GM12878 (cell line): ENCODE measurements at regions not wholly inside any gene's neighbourhood (a gene's known extent, or its start where the extent isn't known, plus 50 kb on each side); places are given as distances from the start of the nearest gene placed in this dataset.

Experiments used
- ATAC-seq: fragments of 200-7000 bp; cut with Tn5 transposase; 3 replicates; pipeline ENCODE4 v1.9.1; 2020; ENCODE audit warnings: mild to moderate bottlenecking, moderate library complexity
- BruUV-seq: library from RNA; stranded (reverse); fragments of 400-500 nt; replicated peaks from 2 replicates; lab custom pipeline; 2021; lab: Mats Ljungman, UMichigan
- CTCF ChIA-PET: fragments of 300-600 bp; sonication (Branson Sonifier 250); formaldehyde crosslinking; extraction: SDS; loops from one replicate; lab custom pipeline; 2021; ENCODE audit warnings: inconsistent platforms; lab: Yijun Ruan, JAX
- POLR2A ChIA-PET: fragments of 350-600 bp; formaldehyde crosslinking; extraction: SDS; loops from one replicate; lab custom pipeline; 2021; ENCODE audit warnings: inconsistent platforms; lab: Charles Lee
- RAD21 ChIA-PET: fragments of 300-600 bp; sonication (Branson Sonifier 250); formaldehyde crosslinking; loops from one replicate; lab custom pipeline; 2023; ENCODE audit warnings: antibody characterized with exemption; ENCODE audit not compliant: unreplicated experiment; lab: Charles Lee
- SMC1A ChIA-PET: fragments of 300-600 bp; sonication (Branson Sonifier 250); formaldehyde crosslinking; loops from one replicate; lab custom pipeline; 2023; ENCODE audit not compliant: unreplicated experiment, uncharacterized antibody; lab: Charles Lee
- DNase-seq: peaks from one replicate; pipeline ENCODE4 v3.0.0-alpha.2; 2011; ENCODE audit warnings: low read depth, low spot score
- FAIRE-seq: peaks from 3 replicates; lab custom pipeline; 2011; peaks lifted over from hg19 to GRCh38; lab: Jason Lieb, UNC
- H2AFZ ChIP-seq: 2 replicates; pipeline ENCODE4 v1.6.0; 2011; ENCODE audit warnings: low read depth, low read length, control low read depth; ENCODE audit not compliant: control insufficient read depth
- H3K27ac ChIP-seq: 2 replicates; pipeline ENCODE4 v1.5.1; 2011; ENCODE audit warnings: control low read depth; ENCODE audit not compliant: control insufficient read depth, insufficient read depth
- H3K27me3 ChIP-seq, 2 experiments: replicated peaks in 1 of 2; 2 replicates each; pipeline versions ENCODE4 v1.6.0 to v1.6.1; 2011; ENCODE audit warnings: low read length in 1 of 2; ENCODE audit not compliant: control insufficient read depth in 2 of 2, insufficient read depth in 2 of 2
- H3K36me3 ChIP-seq, 2 experiments: 2 replicates each; pipeline ENCODE4 v1.5.1; 2011; ENCODE audit warnings: low read length in 1 of 2; ENCODE audit not compliant: control insufficient read depth in 2 of 2, insufficient read depth in 2 of 2
- H3K4me1 ChIP-seq: 2 replicates; pipeline ENCODE4 v1.6.1; 2011; ENCODE audit warnings: mild to moderate bottlenecking, low read length, moderate library complexity, mixed read lengths; ENCODE audit not compliant: control insufficient read depth, insufficient read depth
- H3K4me2 ChIP-seq: 2 replicates; pipeline ENCODE4 v1.6.0; 2011; ENCODE audit warnings: control low read depth; ENCODE audit not compliant: control insufficient read depth, insufficient read depth
- H3K4me3 ChIP-seq: fragments of 200-600 bp; sonication (generic); 2 replicates; pipeline ENCODE4 v1.5.1; 2016
- H3K79me2 ChIP-seq: 2 replicates; pipeline ENCODE4 v1.6.0; 2011; ENCODE audit warnings: low read length; ENCODE audit not compliant: control insufficient read depth, insufficient read depth
- H3K9ac ChIP-seq: 2 replicates; pipeline ENCODE4 v1.8.0; 2011; ENCODE audit warnings: low read length, control low read depth, mixed read lengths; ENCODE audit not compliant: control insufficient read depth, insufficient read depth
- H3K9me3 ChIP-seq: replicated peaks from 3 replicates; pipeline ENCODE4 v1.5.1; 2011; ENCODE audit warnings: mild to moderate bottlenecking, low read length; ENCODE audit not compliant: control insufficient read depth, insufficient read depth
- H4K20me1 ChIP-seq: 2 replicates; pipeline ENCODE4 v1.6.0; 2011; ENCODE audit not compliant: control insufficient read depth, insufficient read depth
- ATF7 ChIP-seq: fragments of 450-650 bp; IDR thresholded peaks from 2 replicates; pipeline ENCODE4 v1.6.1; 2016; ENCODE audit warnings: low read depth, mild to moderate bottlenecking
- BRCA1 ChIP-seq: IDR thresholded peaks from 2 replicates; pipeline ENCODE4 v1.6.1; 2011; ENCODE audit warnings: low read depth, low read length, improper control_type of control experiment
- HCFC1 ChIP-seq: fragments of 150-350 bp; IDR thresholded peaks from 2 replicates; pipeline ENCODE4 v1.6.1; 2014; ENCODE audit warnings: low read length
- MYC ChIP-seq: IDR thresholded peaks from 2 replicates; pipeline ENCODE4 v1.6.1; 2011; ENCODE audit warnings: mild to moderate bottlenecking, low read length, moderate library complexity, inconsistent platforms; ENCODE audit not compliant: insufficient read depth, insufficient replicate concordance, insufficient read length, severe bottlenecking
- RAD21 ChIP-seq: IDR thresholded peaks from 2 replicates; pipeline ENCODE4 v1.6.1; 2011; ENCODE audit warnings: mild to moderate bottlenecking, low read depth, low read length, moderate library complexity; ENCODE audit not compliant: insufficient read depth
- RB1 ChIP-seq: fragments of 450-650 bp; formaldehyde crosslinking; IDR thresholded peaks from 2 replicates; pipeline ENCODE4 v1.6.1; 2017; ENCODE audit warnings: mild to moderate bottlenecking, borderline replicate concordance
- RCOR1 ChIP-seq: conservative IDR thresholded peaks from 2 replicates; pipeline ENCODE4 v1.6.1; 2012; ENCODE audit warnings: low read depth, low read length, improper control_type of control experiment
- RFX5 ChIP-seq: IDR thresholded peaks from 2 replicates; pipeline ENCODE4 v1.6.1; 2011; ENCODE audit warnings: low read depth, low read length, improper control_type of control experiment
- SIX5 ChIP-seq: IDR thresholded peaks from 2 replicates; pipeline ENCODE4 v1.6.1; 2011; ENCODE audit warnings: mild to moderate bottlenecking, low read depth, low read length, moderate library complexity; ENCODE audit not compliant: severe bottlenecking
- SRF ChIP-seq, 2 experiments: IDR thresholded peaks; 2 replicates each; pipeline ENCODE4 v1.6.1; 2011; ENCODE audit warnings: low read depth in 2 of 2, low read length in 2 of 2, mild to moderate bottlenecking in 1 of 2, moderate library complexity in 1 of 2
- SUPT20H ChIP-seq: IDR thresholded peaks from 2 replicates; pipeline ENCODE4 v1.6.1; 2011; ENCODE audit warnings: low read depth, mild to moderate bottlenecking, low read length, moderate library complexity, borderline replicate concordance; ENCODE audit not compliant: control insufficient read depth
- WGBS: methylation state at CpG from one replicate; pipeline ENCODE4 v1.1.6; 2016; ENCODE audit warnings: low lambda C conversion rate; ENCODE audit not compliant: insufficient replicate concordance, insufficient coverage; ENCODE audit errors: missing lambda C conversion rate; 5-methylcytosine and 5-hydroxymethylcytosine counted together
- in situ Hi-C: fragments of 300-500 bp; cut with MboI; formaldehyde crosslinking; loops from 9 replicates; pipeline ENCODE4 v1.14.3; 2018; ENCODE audit warnings: mixed read lengths
- intact Hi-C: fragments of 100-400 bp; cut with micrococcal nuclease; formaldehyde crosslinking; loops from one replicate; pipeline ENCODE4 v1.14.2; 2022; ENCODE audit not compliant: unreplicated experiment
- TF ChIP-seq, protein P1 (sequence below): IDR thresholded peaks from 2 replicates; pipeline ENCODE4 v1.6.1; 2012; ENCODE audit warnings: improper control_type of control experiment, low read depth, low read length; ENCODE audit not compliant: insufficient replicate concordance
- TF ChIP-seq, protein P2 (sequence below): IDR thresholded peaks from 2 replicates; pipeline ENCODE4 v1.6.1; 2012; ENCODE audit warnings: low read depth, low read length, improper control_type of control experiment
- TF ChIP-seq, protein P3 (sequence below): fragments of 450-650 bp; IDR thresholded peaks from 2 replicates; pipeline ENCODE4 v1.6.1; 2017; ENCODE audit warnings: mild to moderate bottlenecking, moderate library complexity
- TF ChIP-seq, protein P4 (sequence below): IDR thresholded peaks from 2 replicates; pipeline ENCODE4 v1.6.1; 2011; ENCODE audit warnings: low read depth, low read length, improper control_type of control experiment, borderline replicate concordance

DNA sequence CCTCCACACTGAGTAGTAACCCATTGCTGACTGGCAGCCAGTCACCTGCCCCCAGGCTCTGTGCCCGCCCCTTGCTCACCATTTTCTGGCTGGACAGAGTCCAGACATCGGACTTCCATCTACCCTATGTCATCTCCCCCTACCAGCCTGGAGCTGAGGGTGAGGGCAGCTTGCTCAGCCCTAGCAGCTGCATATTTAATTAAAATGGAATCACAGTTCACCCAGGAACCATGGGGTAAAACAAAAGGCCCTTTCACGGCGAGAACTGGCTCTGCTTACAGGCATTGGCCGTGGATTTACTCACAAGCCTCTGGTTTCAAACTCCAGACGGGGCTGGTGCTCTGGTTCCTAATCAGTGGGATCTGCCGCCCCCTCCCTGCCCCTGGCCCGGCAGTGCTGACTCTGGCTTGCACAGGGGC lies 94.9 kb upstream of the ATP2B2 start:
- no peaks in the 10 kb centered on the region for H4K20me1 ChIP-seq
- TF ChIP-seq, protein P1, sequence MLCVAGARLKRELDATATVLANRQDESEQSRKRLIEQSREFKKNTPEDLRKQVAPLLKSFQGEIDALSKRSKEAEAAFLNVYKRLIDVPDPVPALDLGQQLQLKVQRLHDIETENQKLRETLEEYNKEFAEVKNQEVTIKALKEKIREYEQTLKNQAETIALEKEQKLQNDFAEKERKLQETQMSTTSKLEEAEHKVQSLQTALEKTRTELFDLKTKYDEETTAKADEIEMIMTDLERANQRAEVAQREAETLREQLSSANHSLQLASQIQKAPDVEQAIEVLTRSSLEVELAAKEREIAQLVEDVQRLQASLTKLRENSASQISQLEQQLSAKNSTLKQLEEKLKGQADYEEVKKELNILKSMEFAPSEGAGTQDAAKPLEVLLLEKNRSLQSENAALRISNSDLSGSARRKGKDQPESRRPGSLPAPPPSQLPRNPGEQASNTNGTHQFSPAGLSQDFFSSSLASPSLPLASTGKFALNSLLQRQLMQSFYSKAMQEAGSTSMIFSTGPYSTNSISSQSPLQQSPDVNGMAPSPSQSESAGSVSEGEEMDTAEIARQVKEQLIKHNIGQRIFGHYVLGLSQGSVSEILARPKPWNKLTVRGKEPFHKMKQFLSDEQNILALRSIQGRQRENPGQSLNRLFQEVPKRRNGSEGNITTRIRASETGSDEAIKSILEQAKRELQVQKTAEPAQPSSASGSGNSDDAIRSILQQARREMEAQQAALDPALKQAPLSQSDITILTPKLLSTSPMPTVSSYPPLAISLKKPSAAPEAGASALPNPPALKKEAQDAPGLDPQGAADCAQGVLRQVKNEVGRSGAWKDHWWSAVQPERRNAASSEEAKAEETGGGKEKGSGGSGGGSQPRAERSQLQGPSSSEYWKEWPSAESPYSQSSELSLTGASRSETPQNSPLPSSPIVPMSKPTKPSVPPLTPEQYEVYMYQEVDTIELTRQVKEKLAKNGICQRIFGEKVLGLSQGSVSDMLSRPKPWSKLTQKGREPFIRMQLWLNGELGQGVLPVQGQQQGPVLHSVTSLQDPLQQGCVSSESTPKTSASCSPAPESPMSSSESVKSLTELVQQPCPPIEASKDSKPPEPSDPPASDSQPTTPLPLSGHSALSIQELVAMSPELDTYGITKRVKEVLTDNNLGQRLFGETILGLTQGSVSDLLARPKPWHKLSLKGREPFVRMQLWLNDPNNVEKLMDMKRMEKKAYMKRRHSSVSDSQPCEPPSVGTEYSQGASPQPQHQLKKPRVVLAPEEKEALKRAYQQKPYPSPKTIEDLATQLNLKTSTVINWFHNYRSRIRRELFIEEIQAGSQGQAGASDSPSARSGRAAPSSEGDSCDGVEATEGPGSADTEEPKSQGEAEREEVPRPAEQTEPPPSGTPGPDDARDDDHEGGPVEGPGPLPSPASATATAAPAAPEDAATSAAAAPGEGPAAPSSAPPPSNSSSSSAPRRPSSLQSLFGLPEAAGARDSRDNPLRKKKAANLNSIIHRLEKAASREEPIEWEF = no peak
- TF ChIP-seq RAD21 (no peak), SUPT20H (no peak), RCOR1 (no peak), RB1 (no peak), HCFC1 (no peak), SRF (IDR thresholded peaks at IDR 0.05; ENCODE audit: low read depth in 2 of 2, low read length in 2 of 2) (no peak), RFX5 (no peak), ATF7 (no peak), SIX5 (no peak), MYC (no peak), BRCA1 (no peak)
- TF ChIP-seq, protein P2, sequence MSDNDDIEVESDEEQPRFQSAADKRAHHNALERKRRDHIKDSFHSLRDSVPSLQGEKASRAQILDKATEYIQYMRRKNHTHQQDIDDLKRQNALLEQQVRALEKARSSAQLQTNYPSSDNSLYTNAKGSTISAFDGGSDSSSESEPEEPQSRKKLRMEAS = no peak
- TF ChIP-seq, protein P3, sequence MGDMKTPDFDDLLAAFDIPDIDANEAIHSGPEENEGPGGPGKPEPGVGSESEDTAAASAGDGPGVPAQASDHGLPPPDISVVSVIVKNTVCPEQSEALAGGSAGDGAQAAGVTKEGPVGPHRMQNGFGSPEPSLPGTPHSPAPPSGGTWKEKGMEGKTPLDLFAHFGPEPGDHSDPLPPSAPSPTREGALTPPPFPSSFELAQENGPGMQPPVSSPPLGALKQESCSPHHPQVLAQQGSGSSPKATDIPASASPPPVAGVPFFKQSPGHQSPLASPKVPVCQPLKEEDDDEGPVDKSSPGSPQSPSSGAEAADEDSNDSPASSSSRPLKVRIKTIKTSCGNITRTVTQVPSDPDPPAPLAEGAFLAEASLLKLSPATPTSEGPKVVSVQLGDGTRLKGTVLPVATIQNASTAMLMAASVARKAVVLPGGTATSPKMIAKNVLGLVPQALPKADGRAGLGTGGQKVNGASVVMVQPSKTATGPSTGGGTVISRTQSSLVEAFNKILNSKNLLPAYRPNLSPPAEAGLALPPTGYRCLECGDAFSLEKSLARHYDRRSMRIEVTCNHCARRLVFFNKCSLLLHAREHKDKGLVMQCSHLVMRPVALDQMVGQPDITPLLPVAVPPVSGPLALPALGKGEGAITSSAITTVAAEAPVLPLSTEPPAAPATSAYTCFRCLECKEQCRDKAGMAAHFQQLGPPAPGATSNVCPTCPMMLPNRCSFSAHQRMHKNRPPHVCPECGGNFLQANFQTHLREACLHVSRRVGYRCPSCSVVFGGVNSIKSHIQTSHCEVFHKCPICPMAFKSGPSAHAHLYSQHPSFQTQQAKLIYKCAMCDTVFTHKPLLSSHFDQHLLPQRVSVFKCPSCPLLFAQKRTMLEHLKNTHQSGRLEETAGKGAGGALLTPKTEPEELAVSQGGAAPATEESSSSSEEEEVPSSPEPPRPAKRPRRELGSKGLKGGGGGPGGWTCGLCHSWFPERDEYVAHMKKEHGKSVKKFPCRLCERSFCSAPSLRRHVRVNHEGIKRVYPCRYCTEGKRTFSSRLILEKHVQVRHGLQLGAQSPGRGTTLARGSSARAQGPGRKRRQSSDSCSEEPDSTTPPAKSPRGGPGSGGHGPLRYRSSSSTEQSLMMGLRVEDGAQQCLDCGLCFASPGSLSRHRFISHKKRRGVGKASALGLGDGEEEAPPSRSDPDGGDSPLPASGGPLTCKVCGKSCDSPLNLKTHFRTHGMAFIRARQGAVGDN = no peak
- TF ChIP-seq, protein P4, sequence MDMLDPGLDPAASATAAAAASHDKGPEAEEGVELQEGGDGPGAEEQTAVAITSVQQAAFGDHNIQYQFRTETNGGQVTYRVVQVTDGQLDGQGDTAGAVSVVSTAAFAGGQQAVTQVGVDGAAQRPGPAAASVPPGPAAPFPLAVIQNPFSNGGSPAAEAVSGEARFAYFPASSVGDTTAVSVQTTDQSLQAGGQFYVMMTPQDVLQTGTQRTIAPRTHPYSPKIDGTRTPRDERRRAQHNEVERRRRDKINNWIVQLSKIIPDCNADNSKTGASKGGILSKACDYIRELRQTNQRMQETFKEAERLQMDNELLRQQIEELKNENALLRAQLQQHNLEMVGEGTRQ = no peak
- in situ Hi-C loops = no loop called here
- no peaks in the 10 kb centered on the region; a peak in 2 of 4 replicates for H3K27me3 ChIP-seq
- ChIA-PET SMC1A (no interaction called here), POLR2A (no interaction called here), RAD21 (no interaction called here), CTCF (no interaction called here)
- BruUV-seq = no TSS peak
- no peaks in the 10 kb centered on the region for H3K36me3 ChIP-seq
- intact Hi-C loops = no loop called here
- FAIRE-seq (no peak), DNase-seq (no peak), ATAC-seq (no peak)
- H3K9ac ChIP-seq = no peak overlapping the region
- 47% methylated on average over 8 of the region's 8 CpGs for WGBS
- H3K4me3 ChIP-seq = no peak overlapping the region
- no peak overlapping the region for H3K27ac ChIP-seq
- no peaks in the 10 kb centered on the region for H3K79me2 ChIP-seq
- H2AFZ ChIP-seq = no peak overlapping the region
- no peaks in the 10 kb centered on the region for H3K9me3 ChIP-seq
- H3K4me1 ChIP-seq = peaks cover 12% of the 10 kb centered on the region
- H3K4me2 ChIP-seq = no peak overlapping the region
